HFFc6 (cell line): ENCODE measurements at regions not wholly inside any gene's neighbourhood (a gene's known extent, or its start where the extent isn't known, plus 50 kb on each side); places are given as distances from the start of the nearest gene placed in this dataset.

Experiments used
- DNase-seq: peaks from one replicate; pipeline ENCODE4 v3.0.0-alpha.2; 2018
- H3K27ac Mint-ChIP-seq: 2 replicates; pipeline ENCODE4 v1.8.0; 2020; ENCODE audit warnings: mild to moderate bottlenecking, mixed read lengths
- H3K27me3 Mint-ChIP-seq: 2 replicates; pipeline ENCODE4 v1.8.0; 2021; ENCODE audit warnings: mild to moderate bottlenecking, moderate library complexity, mixed read lengths; ENCODE audit not compliant: insufficient read depth
- H3K36me3 Mint-ChIP-seq: 2 replicates; pipeline ENCODE4 v1.8.0; 2021; ENCODE audit warnings: low read depth, mixed read lengths
- H3K4me1 Mint-ChIP-seq: 2 replicates; pipeline ENCODE4 v1.8.0; 2020; ENCODE audit warnings: low read depth, mixed read lengths
- H3K4me3 Mint-ChIP-seq: 2 replicates; pipeline ENCODE4 v1.8.0; 2020; ENCODE audit warnings: mild to moderate bottlenecking, moderate library complexity, mixed read lengths
- H3K9me3 Mint-ChIP-seq: 2 replicates; pipeline ENCODE4 v1.8.0; 2020; ENCODE audit warnings: mild to moderate bottlenecking, mixed read lengths
- TF ChIP-seq, protein P1 (sequence below): fragments of 200-600 bp; sonication (generic); IDR thresholded peaks from 2 replicates; pipeline ENCODE4 v1.5.0; 2021; ENCODE audit warnings: antibody characterized with exemption, mild to moderate bottlenecking

DNA sequence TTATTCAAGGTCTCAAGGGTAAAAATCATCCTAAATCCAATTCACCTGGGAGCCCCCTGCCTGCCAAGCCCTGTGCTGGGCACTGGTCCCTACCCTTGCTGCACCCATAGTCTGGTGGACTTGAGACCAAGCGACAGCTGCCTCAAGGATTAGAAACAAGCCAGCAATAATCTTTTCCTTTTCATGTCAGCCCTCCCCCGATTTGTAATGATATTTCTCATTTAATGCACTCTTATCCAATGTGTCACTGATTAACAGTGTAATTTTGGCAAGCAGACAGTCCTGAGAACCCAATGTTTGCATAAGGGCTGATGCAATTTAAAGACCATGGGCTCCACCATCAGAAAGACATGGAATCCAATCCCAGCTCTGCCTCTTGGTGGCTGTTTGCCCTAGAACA lies 108.9 kb downstream of the ACTL7B start:
- H3K36me3 Mint-ChIP-seq: no peaks in the 10 kb centered on the region
- H3K27ac Mint-ChIP-seq: no peak overlapping the region
- no peaks in the 10 kb centered on the region for H3K4me1 Mint-ChIP-seq
- DNase-seq: no peak
- H3K9me3 Mint-ChIP-seq: 0 out of 2 replicates have a peak, but pooled peaks cover 3% of the 10 kb centered on the region
- H3K4me3 Mint-ChIP-seq: no peak overlapping the region
- TF ChIP-seq, protein P1, sequence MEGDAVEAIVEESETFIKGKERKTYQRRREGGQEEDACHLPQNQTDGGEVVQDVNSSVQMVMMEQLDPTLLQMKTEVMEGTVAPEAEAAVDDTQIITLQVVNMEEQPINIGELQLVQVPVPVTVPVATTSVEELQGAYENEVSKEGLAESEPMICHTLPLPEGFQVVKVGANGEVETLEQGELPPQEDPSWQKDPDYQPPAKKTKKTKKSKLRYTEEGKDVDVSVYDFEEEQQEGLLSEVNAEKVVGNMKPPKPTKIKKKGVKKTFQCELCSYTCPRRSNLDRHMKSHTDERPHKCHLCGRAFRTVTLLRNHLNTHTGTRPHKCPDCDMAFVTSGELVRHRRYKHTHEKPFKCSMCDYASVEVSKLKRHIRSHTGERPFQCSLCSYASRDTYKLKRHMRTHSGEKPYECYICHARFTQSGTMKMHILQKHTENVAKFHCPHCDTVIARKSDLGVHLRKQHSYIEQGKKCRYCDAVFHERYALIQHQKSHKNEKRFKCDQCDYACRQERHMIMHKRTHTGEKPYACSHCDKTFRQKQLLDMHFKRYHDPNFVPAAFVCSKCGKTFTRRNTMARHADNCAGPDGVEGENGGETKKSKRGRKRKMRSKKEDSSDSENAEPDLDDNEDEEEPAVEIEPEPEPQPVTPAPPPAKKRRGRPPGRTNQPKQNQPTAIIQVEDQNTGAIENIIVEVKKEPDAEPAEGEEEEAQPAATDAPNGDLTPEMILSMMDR: no peak
- no peaks in the 10 kb centered on the region; the same call in none of the 2 replicates for H3K27me3 Mint-ChIP-seq

DNA sequence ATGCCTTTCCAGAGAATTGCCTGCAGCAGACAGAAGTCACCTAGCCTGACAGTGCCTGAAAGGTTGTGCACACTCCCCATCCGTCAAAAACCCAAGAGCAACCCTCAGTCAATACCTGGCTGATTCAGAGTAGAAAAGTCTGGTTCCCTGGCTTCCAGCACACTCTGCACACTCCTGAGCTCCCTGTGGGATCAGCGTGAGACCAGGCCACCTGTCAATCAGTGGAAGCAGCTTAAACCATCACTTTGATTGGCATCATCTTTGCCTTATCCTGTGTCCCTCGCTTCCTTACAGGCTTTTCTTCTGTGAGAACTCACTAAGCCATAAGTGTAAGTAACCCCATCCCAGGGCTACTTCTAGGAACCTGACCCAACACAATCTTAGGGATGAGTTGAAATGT lies 109.8 kb downstream of the ACTL7B start:
- Mint-ChIP-seq H3K36me3 (no peaks in the 10 kb centered on the region), H3K27ac (no peak overlapping the region), H3K9me3 (0 out of 2 replicates have a peak, but pooled peaks cover 3% of the 10 kb centered on the region), H3K4me1 (no peaks in the 10 kb centered on the region), H3K4me3 (no peak overlapping the region), H3K27me3 (no peaks in the 10 kb centered on the region; the same call in none of the 2 replicates)
- DNase-seq: no peak
- TF ChIP-seq, protein P1: no peak

DNA sequence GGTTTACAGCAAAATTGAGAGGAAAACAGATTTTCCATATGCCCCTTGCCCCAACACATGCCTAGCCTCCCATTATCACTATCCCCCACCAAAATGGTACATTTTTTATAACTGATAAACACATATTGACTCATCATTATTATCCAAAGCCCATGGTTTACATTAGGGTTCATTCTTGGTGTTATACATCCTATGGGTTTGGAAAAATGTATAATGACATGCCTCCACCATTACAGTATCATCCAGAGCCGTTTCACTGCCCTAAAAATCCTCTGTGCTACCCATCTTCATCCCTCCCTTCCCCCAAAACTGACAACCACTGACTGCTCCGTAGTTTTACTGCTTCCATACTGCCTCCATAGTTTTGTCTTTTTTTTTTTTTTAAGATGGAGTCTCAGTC lies 111.1 kb downstream of the ACTL7B start:
- H3K27me3 Mint-ChIP-seq: no peaks in the 10 kb centered on the region; the same call in 1 of the 2 replicates
- H3K9me3 Mint-ChIP-seq: 0 out of 2 replicates have a peak, but pooled peaks cover 3% of the 10 kb centered on the region
- no peaks in the 10 kb centered on the region for H3K4me1 Mint-ChIP-seq
- H3K36me3 Mint-ChIP-seq: no peaks in the 10 kb centered on the region
- no peak overlapping the region for H3K4me3 Mint-ChIP-seq
- TF ChIP-seq, protein P1: no peak
- H3K27ac Mint-ChIP-seq: no peak overlapping the region
- no peak for DNase-seq

DNA sequence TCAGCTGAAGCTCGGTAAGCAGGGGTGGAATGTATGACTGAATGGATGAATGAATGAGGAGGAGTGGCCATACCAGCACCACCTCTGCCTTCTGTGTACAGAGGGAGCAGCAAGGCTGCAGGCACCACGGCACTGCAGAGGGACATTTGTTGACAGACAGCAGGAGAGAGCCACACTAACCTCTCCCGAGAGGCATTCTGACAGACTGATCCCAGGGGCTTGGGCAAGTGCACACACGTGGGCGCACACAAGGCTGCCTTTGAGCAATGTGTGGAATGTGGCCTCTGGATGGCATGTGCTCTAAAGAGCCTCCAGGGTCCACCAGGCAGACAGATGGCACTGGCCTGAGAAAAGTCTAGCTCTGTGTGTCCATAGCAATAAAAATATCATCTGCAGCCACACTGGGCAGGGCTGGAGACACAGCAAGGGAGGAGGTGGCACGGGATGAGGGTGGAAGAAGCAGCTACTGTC lies 111.8 kb downstream of the ACTL7B start:
- Mint-ChIP-seq H3K27ac (no peak overlapping the region), H3K4me1 (no peaks in the 10 kb centered on the region)
- DNase-seq: no peak

DNA sequence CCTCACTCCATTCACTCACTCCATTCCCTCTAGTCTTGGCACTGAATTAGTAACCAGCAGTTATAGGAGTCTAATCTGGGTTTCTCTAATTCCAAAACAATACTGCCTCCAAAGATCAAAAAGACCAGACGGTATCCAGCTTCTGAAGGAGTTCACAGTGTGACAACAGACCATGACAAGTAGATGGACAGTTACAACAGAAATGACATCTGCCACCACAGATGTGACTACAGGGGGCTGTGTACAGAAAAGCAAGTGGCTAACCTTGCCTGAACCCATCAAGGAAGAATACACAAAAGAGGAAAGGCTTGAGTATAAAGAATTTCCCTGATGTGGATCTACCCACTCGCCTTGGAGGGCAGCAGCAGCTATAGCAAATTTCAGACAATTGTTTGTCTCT lies 112.4 kb downstream of the ACTL7B start:
- TF ChIP-seq, protein P1: no peak
- Mint-ChIP-seq H3K36me3 (no peaks in the 10 kb centered on the region), H3K27ac (no peak overlapping the region)

More for the DNA sequence above, 111.8 kb downstream of the ACTL7B start:
- no peaks in the 10 kb centered on the region; the same call in 1 of the 2 replicates for H3K27me3 Mint-ChIP-seq
- TF ChIP-seq, protein P1: no peak
- no peak overlapping the region for H3K4me3 Mint-ChIP-seq
- no peaks in the 10 kb centered on the region for H3K36me3 Mint-ChIP-seq
- 0 out of 2 replicates have a peak, but pooled peaks cover 3% of the 10 kb centered on the region for H3K9me3 Mint-ChIP-seq

More for the DNA sequence above, 112.4 kb downstream of the ACTL7B start:
- no peaks in the 10 kb centered on the region; the same call in 1 of the 2 replicates for H3K27me3 Mint-ChIP-seq
- 0 out of 2 replicates have a peak, but pooled peaks cover 3% of the 10 kb centered on the region for H3K9me3 Mint-ChIP-seq
- no peaks in the 10 kb centered on the region for H3K4me1 Mint-ChIP-seq
- no peak for DNase-seq
- H3K4me3 Mint-ChIP-seq: no peak overlapping the region
